GM23338 (cell line): ENCODE measurements at regions not wholly inside any gene's neighbourhood (a gene's known extent, or its start where the extent isn't known, plus 50 kb on each side); places are given as distances from the start of the nearest gene placed in this dataset.

Experiments
- ATAC-seq: fragments of 200-7000 bp; cut with Tn5 transposase; 3 replicates; pipeline ENCODE4 v1.9.1; 2020
- DNase-seq: peaks from one replicate; pipeline ENCODE4 v3.0.0-alpha.2; 2015; ENCODE audit warnings: low spot score
- H2AFZ ChIP-seq: fragments of 200-600 bp; sonication (generic); 2 replicates; pipeline ENCODE4 v1.8.0; 2016; ENCODE audit warnings: antibody characterized with exemption, mild to moderate bottlenecking, moderate library complexity
- H3F3A ChIP-seq: fragments of 200-600 bp; sonication (generic); replicated peaks from 2 replicates; pipeline ENCODE4 v1.8.0; 2017; ENCODE audit warnings: antibody characterized with exemption, mixed run types, low read depth
- H3K27ac ChIP-seq: fragments of 200-600 bp; sonication (generic); 2 replicates; pipeline ENCODE4 v1.6.1; 2016; ENCODE audit warnings: low read depth
- H3K27me3 ChIP-seq: fragments of 200-600 bp; sonication (generic); 2 replicates; pipeline ENCODE4 v1.8.0; 2016; ENCODE audit warnings: mild to moderate bottlenecking, mixed run types, moderate library complexity; ENCODE audit not compliant: insufficient read depth
- H3K36me3 ChIP-seq: fragments of 200-600 bp; sonication (generic); 2 replicates; pipeline ENCODE4 v1.8.0; 2016; ENCODE audit warnings: mild to moderate bottlenecking; ENCODE audit not compliant: insufficient read depth
- H3K4me1 ChIP-seq: fragments of 200-600 bp; sonication (generic); 2 replicates; pipeline ENCODE4 v1.8.0; 2016; ENCODE audit warnings: mild to moderate bottlenecking, moderate library complexity; ENCODE audit not compliant: insufficient read depth
- H3K4me2 ChIP-seq: fragments of 200-600 bp; sonication (generic); 2 replicates; pipeline ENCODE4 v1.7.1; 2017; ENCODE audit warnings: mixed run types
- H3K4me3 ChIP-seq: fragments of 200-600 bp; sonication (generic); 2 replicates; pipeline ENCODE4 v1.6.1; 2016; ENCODE audit warnings: mixed run types
- H3K79me2 ChIP-seq: fragments of 200-600 bp; sonication (generic); replicated peaks from 2 replicates; pipeline ENCODE4 v1.8.0; 2017; ENCODE audit warnings: mild to moderate bottlenecking; ENCODE audit not compliant: insufficient read depth
- H3K9me2 ChIP-seq: fragments of 200-600 bp; sonication (generic); 2 replicates; pipeline ENCODE4 v1.8.0; 2017; ENCODE audit not compliant: insufficient read depth
- H4K20me1 ChIP-seq: fragments of 200-600 bp; sonication (generic); replicated peaks from 2 replicates; pipeline ENCODE4 v1.8.0; 2017; ENCODE audit warnings: mild to moderate bottlenecking; ENCODE audit not compliant: insufficient read depth
- H3K27ac Mint-ChIP-seq: 2 replicates; pipeline ENCODE4 v1.8.0; 2020; ENCODE audit warnings: inconsistent platforms, mild to moderate bottlenecking, moderate library complexity, mixed read lengths
- H3K27me3 Mint-ChIP-seq: 3 replicates; pipeline ENCODE4 v1.8.0; 2022; ENCODE audit warnings: low read depth, mild to moderate bottlenecking, moderate library complexity, mixed read lengths, inconsistent platforms; ENCODE audit not compliant: insufficient read depth, poor library complexity
- H3K36me3 Mint-ChIP-seq: 3 replicates; pipeline ENCODE4 v1.8.0; 2021; ENCODE audit warnings: low read depth, mild to moderate bottlenecking, inconsistent platforms, moderate library complexity, mixed read lengths
- H3K4me1 Mint-ChIP-seq: 3 replicates; pipeline ENCODE4 v1.8.0; 2020; ENCODE audit warnings: mild to moderate bottlenecking, inconsistent platforms, mixed read lengths
- H3K4me3 Mint-ChIP-seq: 3 replicates; pipeline ENCODE4 v1.8.0; 2021; ENCODE audit warnings: moderate library complexity, mild to moderate bottlenecking, inconsistent platforms, mixed read lengths
- H3K9me3 Mint-ChIP-seq: 3 replicates; pipeline ENCODE4 v1.8.0; 2020; ENCODE audit warnings: moderate library complexity, mild to moderate bottlenecking, inconsistent platforms, mixed read lengths
- CREB1 ChIP-seq: fragments of 250-450 bp; sonication (Bioruptor Pico); IDR thresholded peaks from 2 replicates; pipeline ENCODE4 v1.5.0; 2020; ENCODE audit warnings: low read depth, mild to moderate bottlenecking, moderate library complexity
- CTCF ChIP-seq, 2 experiments: fragments of 200-600 bp in 1 of 2; sonication (generic) in 1 of 2; conservative IDR thresholded peaks; 2 replicates each; pipeline versions ENCODE4 v1.5.1 to v1.6.1; 2016 to 2017; ENCODE audit warnings: antibody characterized with exemption in 2 of 2, low read depth in 2 of 2, mild to moderate bottlenecking in 2 of 2, moderate library complexity in 1 of 2
- ETS1 ChIP-seq: IDR thresholded peaks from 2 replicates; pipeline ENCODE4 v1.6.1; 2016; ENCODE audit warnings: antibody characterized with exemption
- EZH2 ChIP-seq: fragments of 200-600 bp; sonication (generic); IDR thresholded peaks from one replicate; pipeline ENCODE4 v1.8.0; 2017; ENCODE audit warnings: antibody characterized with exemption, mild to moderate bottlenecking, low read depth; ENCODE audit not compliant: unreplicated experiment
- EZH2phosphoT487 ChIP-seq: fragments of 200-600 bp; sonication (generic); IDR thresholded peaks from one replicate; pipeline ENCODE4 v1.8.1; 2018; ENCODE audit warnings: antibody characterized with exemption; ENCODE audit not compliant: unreplicated experiment
- NANOG ChIP-seq: IDR thresholded peaks from 2 replicates; pipeline ENCODE4 v1.6.1; 2016; ENCODE audit warnings: antibody characterized with exemption, borderline replicate concordance
- POLR2AphosphoS5 ChIP-seq: IDR thresholded peaks from 2 replicates; pipeline ENCODE4 v1.6.1; 2016; ENCODE audit warnings: antibody characterized with exemption, low read depth
- REST ChIP-seq: IDR thresholded peaks from one replicate; pipeline ENCODE4 v1.6.1; 2018; ENCODE audit warnings: antibody characterized with exemption; ENCODE audit not compliant: unreplicated experiment
- ZNF114 ChIP-seq: fragments of 250-450 bp; sonication (Bioruptor Pico); IDR thresholded peaks from 2 replicates; pipeline ENCODE4 v1.5.0; 2020; ENCODE audit warnings: mild to moderate bottlenecking, moderate library complexity

- TF ChIP-seq ETS1 (no peak), ZNF114 (CRISPR knock-in tag) (no peak), CREB1 (CRISPR knock-in tag) (no peak), REST (no peak), EZH2phosphoT487 (no peak)
- no peak overlapping the region for H2AFZ ChIP-seq
- no peak overlapping the region for H3K4me3 Mint-ChIP-seq
Measured at GRCh38 chr1:83682132-83682531, 316.8 kb downstream of the TTLL7 start.

GRCh38 chr1:83676106-83676505, 322.8 kb downstream of the TTLL7 start:
- H3K27me3 ChIP-seq: no peaks in the 10 kb centered on the region
- H3K4me3 ChIP-seq: no peak overlapping the region
- no peaks in the 10 kb centered on the region for H3K36me3 ChIP-seq
- H3F3A ChIP-seq: no peaks in the 10 kb centered on the region
- no peaks in the 10 kb centered on the region for H3K27me3 Mint-ChIP-seq
- H3K4me3 Mint-ChIP-seq: no peak overlapping the region
- H3K79me2 ChIP-seq: no peaks in the 10 kb centered on the region
- H3K4me1 ChIP-seq: no peaks in the 10 kb centered on the region
- peaks cover 7% of the 10 kb centered on the region; the same call in 1 of the 2 replicates for H3K9me2 ChIP-seq
- no peaks in the 10 kb centered on the region for H4K20me1 ChIP-seq
- H3K9me3 Mint-ChIP-seq: no peaks in the 10 kb centered on the region; the same call in 2 of the 3 replicates
- H2AFZ ChIP-seq: no peak overlapping the region
- no peak overlapping the region for H3K4me2 ChIP-seq
- no peak overlapping the region for H3K27ac ChIP-seq
- no peaks in the 10 kb centered on the region for H3K4me1 Mint-ChIP-seq
- H3K27ac Mint-ChIP-seq: no peak overlapping the region
- no peak for ATAC-seq
- H3K36me3 Mint-ChIP-seq: no peaks in the 10 kb centered on the region
- no peak for DNase-seq
- no peak for TF ChIP-seq CTCF (conservative IDR thresholded peaks at IDR 0.05; ENCODE audit: low read depth in 2 of 2)
- TF ChIP-seq REST: no peak
- TF ChIP-seq NANOG: no peak
- no peak for TF ChIP-seq EZH2
- TF ChIP-seq ETS1: no peak
- no peak for TF ChIP-seq ZNF114 (CRISPR knock-in tag)
- no peak for TF ChIP-seq POLR2AphosphoS5

More at GRCh38 chr1:83682132-83682531, 316.8 kb downstream of the TTLL7 start:
- no peaks in the 10 kb centered on the region for H3K79me2 ChIP-seq
- H3K4me1 ChIP-seq: no peaks in the 10 kb centered on the region
- H3K27ac ChIP-seq: no peak overlapping the region
- Mint-ChIP-seq H3K27me3 (no peaks in the 10 kb centered on the region), H3K27ac (no peak overlapping the region), H3K4me1 (no peaks in the 10 kb centered on the region), H3K9me3 (peaks cover 2% of the 10 kb centered on the region; the same call in 1 of the 3 replicates), H3K36me3 (no peaks in the 10 kb centered on the region)
- no peak overlapping the region for H3K4me3 ChIP-seq
- DNase-seq: no peak
- H3K27me3 ChIP-seq: no peaks in the 10 kb centered on the region
- no peaks in the 10 kb centered on the region for H3F3A ChIP-seq
- H4K20me1 ChIP-seq: no peaks in the 10 kb centered on the region
- no peak for ATAC-seq
- no peaks in the 10 kb centered on the region for H3K36me3 ChIP-seq
- H3K4me2 ChIP-seq: no peak overlapping the region
- H3K9me2 ChIP-seq: peaks cover 18% of the 10 kb centered on the region; the same call in 1 of the 2 replicates
